Kasumi-1 (cell line): ENCODE measurements at regions not wholly inside any gene's neighbourhood (a gene's known extent, or its start where the extent isn't known, plus 50 kb on each side); places are given as distances from the start of the nearest gene placed in this dataset.

Experiments
- DNase-seq, 2 experiments: peaks; one replicate each; lab custom pipeline; 2025; lab: John Stamatoyannopoulos, UW

DNA sequence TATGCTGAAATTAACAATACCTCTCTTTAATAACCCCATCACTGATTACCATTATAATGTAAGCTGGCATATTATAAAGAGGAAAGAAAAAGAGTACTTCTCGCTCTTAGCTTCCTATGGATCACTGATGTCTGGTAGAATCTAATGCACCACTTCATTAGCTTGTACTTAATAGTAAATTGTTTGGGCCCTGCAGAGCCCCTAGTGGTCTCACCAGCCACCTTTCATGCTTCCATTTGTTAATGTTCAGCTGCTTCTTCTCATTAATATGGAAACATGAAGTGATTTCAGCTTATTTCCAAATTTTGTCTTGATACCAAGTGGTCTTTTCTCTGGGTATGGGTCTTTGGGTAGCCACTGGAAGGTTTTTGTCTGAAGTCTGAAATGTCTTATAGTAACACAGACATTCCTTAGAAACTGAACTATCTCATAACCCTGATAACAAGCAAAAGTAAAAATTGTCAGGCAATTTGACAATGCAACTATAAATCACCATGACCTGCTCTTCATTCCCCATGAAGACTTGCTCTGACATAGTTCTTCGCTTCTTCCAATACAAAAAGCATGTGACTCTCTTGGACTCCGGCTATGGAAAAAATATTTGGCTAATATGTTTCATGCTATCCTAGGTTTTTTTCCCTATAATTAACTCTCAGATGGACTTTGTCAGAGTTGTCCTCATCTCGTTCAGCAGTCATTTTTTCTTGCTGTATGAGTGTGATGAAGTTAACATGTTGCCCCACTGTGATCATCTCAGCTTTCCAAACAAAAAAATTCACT, 395.8 kb upstream of the MARCKS start:
- peak; percentile 4 to 19 for DNase-seq

DNA sequence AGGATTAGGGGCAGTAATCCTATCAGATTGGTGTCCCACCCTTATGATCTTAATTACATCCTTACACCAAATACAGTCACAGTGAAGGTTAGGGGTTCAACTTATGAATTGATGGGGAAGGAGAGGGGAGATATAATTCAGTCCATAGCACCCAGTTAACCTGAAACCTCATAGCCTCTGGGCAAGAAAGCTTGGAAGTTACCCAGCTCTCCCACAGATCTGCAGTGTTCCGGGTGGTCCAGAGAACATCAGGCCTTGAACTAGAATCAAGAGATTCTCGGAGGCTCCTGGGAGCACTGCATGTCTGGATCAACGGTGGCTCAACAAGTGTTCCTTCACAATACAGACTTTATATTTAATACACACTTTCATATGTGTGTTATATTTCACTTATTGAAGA, 392.6 kb upstream of the MARCKS start:
- DNase-seq: no peak

DNA sequence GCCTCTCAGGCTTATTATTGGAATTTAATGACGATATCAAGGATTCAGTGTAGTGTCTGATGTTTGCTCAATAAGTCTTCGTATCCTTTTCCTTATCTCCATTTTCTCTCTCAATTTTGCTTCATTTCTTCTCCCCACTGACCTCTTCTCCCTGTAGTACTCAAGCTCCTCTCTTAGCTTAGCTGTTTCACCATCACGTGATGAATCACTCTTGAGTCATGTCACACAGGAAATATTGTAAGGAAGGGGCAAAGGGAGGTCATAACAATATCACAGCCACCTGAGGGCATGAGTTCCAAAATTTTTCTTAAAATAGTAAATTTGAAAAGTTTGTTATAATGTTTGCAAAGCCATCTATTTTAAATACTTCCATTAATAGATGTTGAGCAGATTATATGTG, 392.2 kb upstream of the MARCKS start:
- DNase-seq: peak in 1 of 2 experiments; percentile 10

DNA sequence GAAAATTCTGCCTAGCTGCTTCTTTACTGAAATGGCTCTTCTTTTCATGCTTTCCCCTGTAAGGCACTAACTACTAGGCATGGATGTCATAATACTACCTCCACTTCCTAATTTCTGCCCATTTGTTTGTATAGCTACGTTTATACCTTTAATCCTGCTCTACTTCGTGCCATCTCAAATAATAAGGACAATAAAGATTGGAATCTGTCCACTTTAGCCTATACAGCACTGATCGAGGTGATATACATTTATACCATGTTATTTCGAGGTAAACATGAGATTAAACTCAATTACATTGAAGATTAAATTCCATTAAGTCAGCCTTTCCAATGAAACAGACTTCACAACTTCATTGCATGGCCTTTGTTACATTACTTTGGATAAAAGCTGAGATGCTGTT, 390.6 kb upstream of the MARCKS start:
- no peak for DNase-seq

DNA sequence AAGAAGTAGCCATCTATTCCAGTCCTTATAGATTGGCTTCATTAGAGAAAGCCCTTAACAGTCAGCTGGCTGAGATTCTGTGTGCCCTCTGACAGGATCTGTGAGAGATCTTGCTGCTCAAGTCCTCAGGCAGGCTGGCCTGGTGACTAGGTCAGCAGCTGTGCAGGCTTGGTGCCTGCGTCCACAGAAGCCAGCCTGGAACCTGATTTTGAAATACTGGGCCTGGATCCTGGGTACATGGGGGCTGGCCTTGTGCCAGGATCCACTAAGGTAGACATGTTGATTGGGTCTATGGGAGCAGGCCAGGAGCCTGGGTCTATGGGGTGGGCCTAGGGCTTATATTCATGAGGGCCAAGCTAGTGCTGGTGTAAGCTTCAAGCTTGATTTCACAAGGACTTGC, 381.8 kb upstream of the MARCKS start:
- no peak for DNase-seq

DNA sequence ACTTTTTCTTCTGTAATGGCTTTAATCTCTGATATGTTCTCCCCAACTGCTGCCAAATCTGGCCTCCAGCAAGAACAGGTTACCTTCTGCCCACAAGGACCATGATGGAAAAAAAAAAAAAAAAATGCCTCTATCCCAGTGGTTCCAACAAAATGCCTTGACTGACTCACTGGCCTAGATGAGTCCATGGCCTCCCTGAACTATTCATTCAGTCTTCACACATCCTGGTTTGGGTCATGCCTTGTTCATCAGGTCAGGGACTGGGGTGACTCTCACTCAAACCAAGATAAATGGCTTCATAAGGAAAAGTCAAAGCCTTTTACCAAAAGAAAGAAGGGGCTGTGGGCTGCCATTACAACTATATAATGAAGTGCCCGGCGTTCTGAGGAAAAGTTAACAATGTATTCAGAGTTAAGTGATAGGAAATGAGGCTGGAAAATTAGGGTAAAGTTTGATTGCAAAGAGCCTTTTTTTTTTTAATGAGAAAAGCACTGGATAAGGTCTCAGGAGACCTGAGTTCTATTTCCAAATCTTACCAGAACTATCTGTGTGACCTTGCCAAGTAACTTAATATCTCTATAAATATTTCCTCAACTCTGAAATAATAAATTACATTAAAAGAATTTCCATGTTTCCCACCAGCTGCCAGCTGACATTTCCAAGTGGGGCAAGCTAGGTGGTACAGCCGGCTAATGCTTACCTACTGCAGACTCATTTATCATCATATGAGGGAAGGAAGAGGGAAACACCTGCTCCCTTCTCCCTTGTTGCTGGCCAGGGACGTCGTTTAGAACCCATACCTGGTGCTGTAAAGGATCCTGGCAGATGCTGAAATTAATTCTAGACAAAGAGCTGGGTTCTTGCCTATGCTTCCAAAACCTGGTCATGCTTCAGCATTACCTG, 380.0 kb upstream of the MARCKS start:
- DNase-seq: no peak

DNA sequence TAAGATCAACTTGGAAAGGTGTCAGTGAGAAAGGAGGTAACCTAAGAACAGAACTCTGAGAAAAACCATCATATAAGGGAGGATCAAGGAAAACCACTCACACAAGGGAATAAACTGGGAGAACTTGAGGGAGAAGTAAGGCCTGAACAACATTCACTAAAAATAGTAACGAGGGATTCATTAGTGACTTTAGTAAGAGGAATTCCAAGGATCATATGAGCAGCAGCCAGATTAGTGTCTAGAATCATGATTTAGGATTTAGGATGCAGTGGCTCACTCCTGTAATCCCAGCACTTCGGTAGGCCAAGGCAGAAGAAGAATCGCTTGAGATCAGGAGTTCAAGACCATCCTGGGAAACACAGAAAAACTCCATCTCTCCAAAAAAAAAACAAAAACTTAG, 376.5 kb upstream of the MARCKS start:
- no peak for DNase-seq

DNA sequence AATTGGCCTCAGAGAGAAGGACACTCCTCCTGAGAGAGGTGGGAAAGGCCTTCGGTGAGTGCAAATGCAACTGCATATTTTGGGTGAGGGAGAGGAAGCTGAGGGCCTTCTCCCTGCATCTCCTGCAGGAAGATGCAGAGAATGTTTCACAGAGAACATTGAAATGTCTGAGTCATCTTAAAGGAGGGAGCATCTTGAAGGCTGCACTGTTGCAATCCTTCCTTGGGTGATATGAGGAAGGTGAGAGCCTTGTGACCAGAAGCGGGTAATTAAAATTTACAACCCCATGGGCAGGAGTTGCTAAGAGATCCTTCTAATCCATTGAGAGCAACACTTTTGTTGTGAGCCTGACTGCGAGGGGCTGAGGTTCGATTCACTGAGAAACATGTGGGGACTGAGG, 375.7 kb upstream of the MARCKS start:
- DNase-seq: no peak

DNA sequence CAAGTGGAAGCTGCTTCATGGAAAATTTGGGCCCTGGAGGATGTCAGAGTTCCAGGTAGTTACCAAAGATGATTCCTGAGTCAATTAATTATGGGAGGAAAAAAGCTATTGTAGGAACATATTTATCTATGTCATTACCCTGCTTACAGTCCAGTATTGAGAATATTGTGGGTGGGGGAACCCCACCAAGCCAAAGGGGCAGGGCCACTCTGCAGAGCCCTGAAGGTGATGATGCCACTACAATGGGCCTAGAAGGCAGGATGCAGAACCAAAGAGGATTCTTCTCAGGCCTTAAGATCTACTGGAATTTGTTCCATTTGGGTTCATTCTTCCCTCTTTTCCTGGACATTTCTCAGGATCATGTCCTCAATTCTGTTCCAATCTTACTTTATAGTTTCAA, 375.2 kb upstream of the MARCKS start:
- no peak for DNase-seq

DNA sequence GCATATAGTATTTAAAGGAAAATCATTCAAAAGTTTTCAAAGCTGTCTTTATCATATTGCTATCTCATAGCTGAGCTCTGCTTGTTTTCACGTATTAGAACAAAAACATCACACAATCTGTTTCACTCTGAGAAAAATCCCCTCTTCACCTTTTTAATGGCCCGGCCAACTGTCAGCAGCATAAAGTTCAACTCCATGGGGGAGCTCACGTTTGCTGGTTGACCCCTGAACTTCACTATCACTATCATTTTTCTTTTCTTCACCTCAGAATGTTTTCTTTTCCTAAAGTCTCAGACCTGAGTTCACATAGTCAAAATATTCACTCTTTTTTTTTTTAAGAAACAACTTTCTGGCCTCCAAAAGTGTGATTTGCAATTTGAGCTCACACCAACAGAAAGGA, 374.4 kb upstream of the MARCKS start:
- no peak for DNase-seq

DNA sequence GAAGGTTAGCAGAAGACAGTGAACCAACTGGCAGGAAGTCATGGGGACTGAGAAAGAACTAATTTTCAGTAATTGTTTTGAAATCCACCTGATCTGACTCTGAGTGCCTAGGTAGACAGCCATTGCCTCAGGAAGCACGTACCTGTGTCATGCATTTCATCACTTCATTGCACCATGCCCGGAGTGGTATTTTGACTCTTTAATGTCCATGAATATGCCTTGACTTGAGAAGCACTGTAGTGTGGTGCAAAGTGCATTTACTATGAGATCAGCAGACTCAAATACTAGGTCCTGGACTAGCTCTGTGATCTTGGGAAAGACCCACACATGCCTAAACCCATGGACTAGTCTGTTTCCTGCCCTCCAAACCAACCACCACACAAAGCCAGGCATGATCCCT, 370.9 kb upstream of the MARCKS start:
- no peak for DNase-seq

DNA sequence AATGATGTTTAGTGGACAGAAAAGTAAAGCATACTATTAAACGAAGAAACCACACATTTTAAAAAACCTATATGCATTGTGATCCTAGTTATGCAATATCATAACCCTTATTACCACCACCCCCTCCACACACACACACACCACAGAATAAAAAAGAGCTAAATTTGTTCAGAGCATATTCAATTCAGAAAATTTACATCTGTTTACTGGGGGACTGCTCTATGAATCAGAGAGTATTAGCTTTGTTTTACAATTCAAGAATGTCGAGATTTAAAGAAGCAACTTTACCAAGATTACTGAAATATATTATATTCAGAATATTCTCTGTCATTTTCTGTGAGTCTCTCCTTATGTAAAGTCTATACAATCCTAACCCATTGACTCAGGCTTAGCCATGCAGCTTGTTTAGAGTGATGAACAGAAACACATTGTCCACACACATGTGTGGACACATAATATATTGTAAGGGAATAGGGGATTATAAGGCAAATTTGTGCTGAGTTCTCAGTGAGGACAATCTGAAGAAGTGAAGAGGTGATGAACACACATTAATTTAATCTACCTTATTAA, 369.6 kb upstream of the MARCKS start:
- DNase-seq: no peak

DNA sequence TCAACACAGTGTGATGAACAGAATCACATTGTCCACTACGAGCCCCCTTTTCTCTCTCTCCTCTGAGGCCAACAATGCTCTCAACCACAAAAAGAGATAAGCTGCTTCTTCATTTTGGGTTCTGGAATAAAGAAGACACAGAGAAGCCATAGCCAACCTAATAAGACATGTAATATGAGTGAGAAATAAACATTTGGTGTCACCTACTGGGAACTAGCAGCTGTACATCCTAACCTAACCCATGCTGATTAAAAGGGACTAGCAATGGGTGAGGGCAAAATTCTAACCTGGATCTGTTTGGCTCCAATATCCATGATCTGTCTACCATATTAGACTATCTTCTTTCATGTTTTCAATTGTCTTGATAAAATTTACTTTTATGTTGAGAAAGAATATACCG, 369.1 kb upstream of the MARCKS start:
- DNase-seq: no peak

DNA sequence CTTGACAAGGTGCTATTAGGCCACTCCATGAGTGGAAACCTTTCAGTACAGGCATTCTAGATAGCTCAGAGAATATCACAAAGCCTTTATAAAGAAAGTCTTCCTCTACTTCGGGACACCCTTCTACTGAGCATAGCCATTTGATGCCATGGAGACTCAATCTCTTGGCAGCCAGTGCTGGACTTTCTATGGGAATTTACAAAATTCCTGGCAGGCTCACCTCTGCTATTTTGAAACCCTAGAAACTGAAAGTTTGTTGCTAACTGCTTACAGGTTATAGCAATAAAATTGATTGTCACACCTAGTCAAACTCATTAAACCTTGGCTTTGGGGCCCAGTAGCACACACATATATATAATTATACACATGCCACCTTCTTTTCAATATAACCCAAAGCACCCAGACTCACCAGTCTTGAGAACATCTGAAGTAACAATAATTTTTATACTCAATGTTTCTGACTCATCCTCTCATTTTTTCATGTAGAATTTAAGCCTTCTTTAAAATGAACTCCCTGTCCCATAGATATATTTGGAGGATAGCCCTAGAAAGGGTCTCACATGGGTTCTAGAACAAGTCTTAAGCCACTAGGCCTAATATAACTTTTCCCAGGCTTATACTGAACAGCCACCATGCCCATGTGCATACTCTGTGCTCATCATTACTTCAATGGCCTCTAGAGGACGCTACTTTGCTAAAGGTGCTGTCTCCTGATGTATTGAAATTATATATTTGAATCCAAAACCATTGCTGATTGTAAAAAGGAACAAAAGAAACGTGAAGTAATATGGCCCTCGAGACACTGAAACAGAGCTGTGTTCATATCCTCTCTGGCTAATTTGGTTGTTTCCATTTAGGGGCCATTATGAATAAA, 368.1 kb upstream of the MARCKS start:
- no peak for DNase-seq

DNA sequence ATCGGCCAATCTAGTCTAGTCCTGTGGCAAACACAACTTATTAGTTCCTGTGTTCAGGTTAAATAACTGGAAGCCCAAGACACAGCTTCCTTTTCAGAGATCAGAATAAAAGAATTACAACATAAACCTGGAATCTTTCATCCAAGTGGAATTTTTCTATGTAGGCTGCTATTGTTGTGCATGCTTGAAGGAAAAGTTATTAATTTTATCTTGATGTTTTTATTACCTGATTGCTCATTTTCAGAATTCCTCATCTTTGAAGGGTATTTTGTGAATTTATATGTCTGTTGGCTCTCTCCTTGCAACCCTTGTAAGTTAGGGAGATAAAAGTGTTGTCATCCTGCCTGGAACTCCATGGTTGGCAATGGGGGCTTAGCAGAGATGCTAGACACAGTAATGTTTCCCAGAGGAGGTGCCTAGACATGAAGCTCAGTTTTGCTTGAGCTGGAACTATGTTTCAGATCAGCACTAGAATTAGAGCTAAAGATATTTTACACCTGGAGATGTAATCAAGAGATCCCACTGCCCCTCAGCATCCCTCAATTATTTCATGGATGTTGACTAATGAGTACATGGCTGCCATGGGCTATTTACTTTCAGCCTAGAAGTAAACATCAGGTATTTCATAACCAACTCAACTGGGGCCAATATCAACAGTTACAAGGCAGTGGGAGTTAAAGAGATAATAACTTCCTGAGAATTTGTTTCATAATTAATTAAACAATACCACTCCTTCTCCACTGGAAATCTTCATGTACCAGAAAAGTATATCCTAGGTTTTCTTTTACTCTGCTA, 367.0 kb upstream of the MARCKS start:
- DNase-seq: no peak

DNA sequence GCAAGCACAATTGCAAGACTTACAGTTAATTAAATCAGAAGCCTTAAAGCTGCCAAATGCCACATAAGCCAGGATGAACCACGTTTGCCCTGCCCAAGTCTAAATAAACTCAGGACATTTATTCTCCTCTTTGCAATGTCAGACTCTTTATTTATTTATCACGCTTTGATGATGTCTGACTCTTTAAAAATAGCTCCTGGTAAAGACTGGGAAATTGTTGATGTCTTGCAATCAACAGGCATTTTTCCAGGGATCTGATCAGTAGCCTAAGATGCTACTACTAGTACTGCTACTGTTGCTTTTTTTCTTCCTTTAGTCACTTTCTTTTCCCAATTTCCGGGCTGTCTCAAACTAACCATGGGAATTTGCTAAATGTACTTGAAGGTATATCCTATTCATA, 365.8 kb upstream of the MARCKS start:
- DNase-seq: no peak

DNA sequence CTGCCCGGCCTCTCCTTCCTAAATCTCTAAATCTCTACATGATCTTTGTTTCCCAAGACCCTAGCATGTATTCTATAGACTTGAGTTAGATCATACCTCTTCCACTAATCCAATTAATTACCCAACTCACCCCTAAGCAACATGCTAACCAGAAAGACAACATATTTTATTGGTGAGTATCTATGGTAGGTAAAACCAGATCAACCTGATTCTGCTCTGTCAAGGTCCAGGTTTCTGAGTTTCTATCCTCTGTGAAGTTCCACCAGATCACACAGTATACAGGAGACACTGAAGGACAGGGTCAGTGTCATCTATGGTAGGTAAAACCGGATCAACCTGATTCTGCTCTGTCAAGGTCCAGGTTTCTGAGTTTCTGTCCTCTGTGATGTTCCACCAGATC, 363.2 kb upstream of the MARCKS start:
- no peak for DNase-seq

DNA sequence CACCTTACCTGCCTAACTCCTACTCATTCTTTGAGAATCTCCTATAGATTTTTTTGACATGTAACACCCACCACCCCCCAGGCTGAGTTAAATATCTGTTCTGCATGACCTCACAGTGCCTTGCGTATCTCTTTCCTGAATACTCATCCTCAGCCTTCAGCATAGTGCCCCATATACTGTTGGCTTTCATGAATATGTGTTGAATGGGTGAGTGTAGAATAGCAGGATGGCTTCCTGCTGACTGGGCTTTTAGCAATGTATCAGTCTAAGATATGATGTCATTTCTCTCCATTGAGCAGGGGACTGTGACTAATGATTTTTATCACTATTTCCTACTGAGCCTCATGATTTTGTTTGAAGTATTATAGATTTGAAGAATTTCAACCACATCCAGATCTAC, 361.6 kb upstream of the MARCKS start:
- DNase-seq: no peak

DNA sequence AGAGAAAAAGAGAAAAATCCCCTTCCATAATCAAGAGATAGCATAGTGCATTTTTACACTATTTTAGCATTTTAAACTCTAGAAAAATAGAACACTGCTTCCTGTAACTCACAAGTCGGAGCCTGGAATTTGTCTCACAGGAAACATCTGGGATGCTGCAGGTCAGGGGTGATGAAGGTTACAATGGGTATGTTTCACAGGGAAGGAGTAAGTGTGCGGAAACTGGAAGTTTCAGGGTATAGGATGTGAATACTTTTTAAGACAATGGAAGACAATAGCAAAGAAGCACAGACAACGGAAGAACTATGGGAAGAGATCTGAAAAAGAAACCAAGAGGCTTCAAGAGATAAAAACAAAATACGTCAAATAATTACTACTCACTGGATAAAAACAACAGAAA, 361.0 kb upstream of the MARCKS start:
- no peak for DNase-seq

DNA sequence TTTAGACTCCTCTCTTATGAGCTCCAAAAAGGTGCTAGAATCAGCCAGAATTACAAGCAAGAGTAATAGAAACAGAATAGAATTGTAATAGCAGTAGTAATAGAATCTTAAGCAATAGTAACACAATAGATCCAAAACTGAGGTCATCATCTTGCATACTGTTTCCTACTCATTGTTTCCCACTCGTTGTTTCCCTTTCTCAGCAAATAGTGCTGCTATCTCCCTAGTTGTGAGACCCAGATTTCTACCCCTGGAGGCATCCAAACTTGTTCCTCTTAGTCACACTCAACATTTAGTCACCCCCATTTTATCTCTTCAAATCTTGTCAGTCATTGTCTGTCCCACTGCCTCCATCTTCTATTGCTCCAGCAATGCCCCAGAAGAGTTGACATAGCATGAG, 356.9 kb upstream of the MARCKS start:
- DNase-seq: no peak

DNA sequence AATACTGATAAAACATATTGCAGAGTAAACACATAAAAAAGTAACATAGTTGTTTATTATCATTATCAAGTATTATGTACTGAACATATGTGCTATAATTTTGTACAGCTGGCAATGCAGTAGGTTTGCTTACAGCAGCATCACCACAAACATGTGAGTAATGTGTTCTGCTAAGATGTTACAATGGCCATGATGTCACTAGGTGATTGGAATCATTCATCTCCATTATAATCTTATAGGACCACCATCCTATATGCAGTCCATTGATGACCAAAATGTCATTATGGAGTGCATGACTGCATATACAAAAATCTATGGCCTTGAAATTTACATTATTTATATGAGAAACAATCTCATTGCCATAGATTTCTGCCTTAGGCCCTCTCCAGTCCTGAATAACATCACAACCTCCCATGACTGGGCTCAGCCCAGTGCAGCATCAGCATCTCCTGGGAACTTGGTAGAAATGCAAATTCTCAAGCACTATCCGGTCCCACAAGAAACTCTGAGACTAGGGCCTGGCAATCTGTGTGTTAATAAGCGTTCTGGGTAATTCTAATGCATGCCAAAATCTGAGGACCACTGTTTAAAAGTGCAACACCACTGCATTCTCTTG, 352.0 kb upstream of the MARCKS start:
- no peak for DNase-seq
